ENCODE measurements at regions not wholly inside any gene's neighbourhood (a gene's known extent, or its start where the extent isn't known, plus 50 kb on each side); places are given as distances from the start of the nearest gene placed in this dataset.
A peak's percentile ranks its signal among the peaks of the same experiment; 100 is the strongest.
"Not testable (repeated sequence)": the region's sequence is repeated elsewhere in the genome, so short reads cannot be mapped to it uniquely, and the experiment has no call there.

- DNase-seq (peak; percentile 36), ATAC-seq (peak; percentile 48)
Measured at GRCh38 chr6:137709424-137710236, 157.4 kb upstream of the TNFAIP3 start.

- no peak for ATAC-seq
Measured at GRCh38 chr6:137711972-137712371, 155.1 kb upstream of the TNFAIP3 start.

GRCh38 chr6:137712587-137712986, 154.5 kb upstream of the TNFAIP3 start:
- ATAC-seq = no peak

More at GRCh38 chr6:137711972-137712371, 155.1 kb upstream of the TNFAIP3 start:
- no peak for DNase-seq

GRCh38 chr6:137715589-137716045, 151.4 kb upstream of the TNFAIP3 start:
- DNase-seq = no peak
- ATAC-seq = peak; percentile 90

More at GRCh38 chr6:137712587-137712986, 154.5 kb upstream of the TNFAIP3 start:
- no peak for DNase-seq

- DNase-seq = peak; percentile 79
- ATAC-seq = peak; percentile 82
Measured at GRCh38 chr6:137717074-137718073, 149.7 kb upstream of the TNFAIP3 start.

GRCh38 chr6:137718903-137719302, 148.2 kb upstream of the TNFAIP3 start:
- not testable (repeated sequence) for ATAC-seq, DNase-seq

GRCh38 chr6:137722749-137723272, 144.2 kb upstream of the TNFAIP3 start:
- peak; percentile 57 for ATAC-seq
- DNase-seq = no peak

- ATAC-seq = no peak
- DNase-seq = no peak
Measured at GRCh38 chr6:137723273-137724017, 143.6 kb upstream of the TNFAIP3 start.

- no peak for ATAC-seq
Measured at GRCh38 chr6:137724018-137724403, 143.0 kb upstream of the TNFAIP3 start.

GRCh38 chr6:137724495-137725211, 142.4 kb upstream of the TNFAIP3 start:
- ATAC-seq (no peak), DNase-seq (no peak)

More at GRCh38 chr6:137724018-137724403, 143.0 kb upstream of the TNFAIP3 start:
- DNase-seq = no peak

GRCh38 chr6:137725949-137726348, 141.1 kb upstream of the TNFAIP3 start:
- DNase-seq (no peak), ATAC-seq (no peak)

- DNase-seq = no peak
- no peak for ATAC-seq
Measured at GRCh38 chr6:137726582-137726981, 140.5 kb upstream of the TNFAIP3 start.

GRCh38 chr6:137727216-137727765, 139.8 kb upstream of the TNFAIP3 start:
- no peak for ATAC-seq
- DNase-seq = no peak

- DNase-seq (no peak), ATAC-seq (no peak)
Measured at GRCh38 chr6:137728386-137729349, 138.4 kb upstream of the TNFAIP3 start.

- no peak for DNase-seq
- ATAC-seq = no peak
Measured at GRCh38 chr6:137729866-137730629, 137.0 kb upstream of the TNFAIP3 start.

GRCh38 chr6:137731600-137731959, 135.5 kb upstream of the TNFAIP3 start:
- DNase-seq (no peak), ATAC-seq (no peak)

GRCh38 chr6:137731960-137732616, 135.0 kb upstream of the TNFAIP3 start:
- DNase-seq = no peak
- ATAC-seq = no peak

GRCh38 chr6:137733372-137733771, 133.7 kb upstream of the TNFAIP3 start:
- ATAC-seq = no peak
- no peak for DNase-seq

Data from stimulated activated naive CD8-positive, alpha-beta T cell treated with anti-CD3 and anti-CD28 coated beads, Interleukin-15, Interleukin-2, amounts not matched to agents 100 U/mL and 50 U/mL, for 24 hours (primary cell).